NCI-H82 treated with DMSO at 0.1 percent for 48 hours (cell line): ENCODE measurements at regions not wholly inside any gene's neighbourhood (a gene's known extent, or its start where the extent isn't known, plus 50 kb on each side); places are given as distances from the start of the nearest gene placed in this dataset.
"Not testable (repeated sequence)": the region's sequence is repeated elsewhere in the genome, so short reads cannot be mapped to it uniquely, and the experiment has no call there.

Experiments used
- DNase-seq: peaks from one replicate; lab custom pipeline; 2025; ENCODE audit not compliant: unreplicated experiment; lab: John Stamatoyannopoulos, UW

DNA sequence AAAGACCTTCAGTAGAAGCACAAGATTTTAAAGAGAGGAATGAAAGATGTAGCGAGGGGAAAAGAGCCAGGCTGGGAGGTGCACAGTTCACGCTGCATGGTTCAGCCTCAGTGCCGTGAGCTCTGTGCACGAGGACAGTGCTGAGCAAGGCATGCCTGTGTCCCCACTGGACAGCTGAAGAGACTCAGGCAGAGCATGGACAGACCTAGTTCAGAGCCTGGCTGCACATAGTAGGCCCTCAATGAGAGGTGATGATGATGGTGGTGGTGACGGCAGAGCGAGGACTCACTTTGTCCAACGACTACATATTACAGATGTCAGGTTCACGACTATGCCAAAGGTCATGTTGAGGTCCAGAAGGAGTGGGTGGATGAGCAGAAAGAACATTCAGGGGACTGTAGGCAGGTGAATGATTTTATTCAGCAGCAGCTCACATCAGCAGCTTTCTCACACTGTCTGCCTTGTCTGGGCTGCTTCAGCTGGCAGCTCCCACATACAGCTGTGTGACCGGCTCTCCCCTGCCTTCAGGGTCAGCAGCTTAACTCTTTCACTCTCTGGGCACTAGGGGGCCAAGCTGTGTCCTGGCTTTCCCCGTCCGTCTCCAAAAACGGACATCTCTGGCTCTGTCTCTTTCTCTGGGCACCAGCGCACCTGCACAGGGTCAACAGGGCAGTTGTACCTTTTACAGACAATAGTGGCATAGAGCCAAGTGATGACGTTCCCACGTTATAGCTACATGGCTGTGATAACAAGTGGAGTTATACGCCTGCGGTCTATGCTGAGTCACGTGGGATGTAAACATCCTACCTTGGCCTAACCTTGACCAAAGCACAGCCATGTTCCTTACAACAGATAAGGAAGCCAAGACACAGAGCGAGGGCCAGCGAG is 83.4 kb upstream of the KCNK12 start:
- no peak for DNase-seq

DNA sequence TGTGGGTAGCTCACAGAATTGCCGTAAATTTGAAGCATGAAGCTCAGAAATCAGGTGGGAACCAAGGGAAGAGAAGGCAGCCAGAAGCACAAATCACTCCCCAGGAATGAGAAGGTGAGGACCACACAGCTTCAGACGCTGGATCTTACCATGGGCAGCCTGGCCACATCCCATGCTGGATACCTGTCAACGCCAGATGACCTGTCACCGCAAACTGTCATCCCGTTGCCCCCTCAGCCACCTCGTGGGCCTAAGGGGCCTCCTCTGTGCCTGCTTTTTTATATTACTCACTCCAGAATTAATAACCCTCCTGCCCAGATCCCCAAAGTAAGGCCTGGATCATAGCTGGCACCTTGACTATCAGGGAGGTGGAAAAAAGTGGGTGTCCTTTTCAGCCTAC is 82.3 kb upstream of the KCNK12 start:
- no peak for DNase-seq

DNA sequence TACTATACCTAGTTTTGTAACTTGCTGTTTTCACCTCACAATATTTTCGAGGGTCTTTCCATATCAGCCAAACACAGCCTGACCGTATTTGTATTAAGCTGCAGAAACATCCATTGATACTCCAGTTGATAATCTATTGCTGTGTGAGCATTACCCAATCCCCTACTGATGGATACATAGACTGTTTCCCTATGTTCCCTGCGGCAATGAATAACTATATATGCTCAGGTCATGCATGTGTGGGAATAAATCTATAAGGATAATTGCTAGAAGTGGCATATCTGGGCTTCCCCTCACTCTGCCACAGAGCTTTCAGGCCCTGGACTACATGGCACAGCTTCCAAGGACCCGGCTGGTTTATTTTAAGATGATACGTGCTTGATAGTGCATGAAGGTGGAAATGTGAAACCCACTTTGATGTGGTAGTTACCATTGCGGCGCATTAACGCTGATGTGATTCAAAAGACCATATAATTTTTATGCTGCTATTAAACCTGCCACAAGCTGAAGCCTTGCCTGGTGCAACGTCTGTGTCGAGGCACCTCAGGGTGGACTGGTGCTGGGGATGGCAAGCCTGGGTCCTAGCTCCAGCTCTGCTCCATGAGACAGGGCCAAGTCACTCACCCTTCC is 81.4 kb upstream of the KCNK12 start:
- DNase-seq, result no peak

GRCh38 chr2:47651296-47651695 is 80.5 kb upstream of the KCNK12 start:
- no peak for DNase-seq

- no peak for DNase-seq
These were observed 79.3 kb upstream of the KCNK12 start for GRCh38 chr2:47650001-47650535.

- DNase-seq, result no peak
These were observed 74.5 kb upstream of the KCNK12 start for GRCh38 chr2:47645246-47645645.

DNA sequence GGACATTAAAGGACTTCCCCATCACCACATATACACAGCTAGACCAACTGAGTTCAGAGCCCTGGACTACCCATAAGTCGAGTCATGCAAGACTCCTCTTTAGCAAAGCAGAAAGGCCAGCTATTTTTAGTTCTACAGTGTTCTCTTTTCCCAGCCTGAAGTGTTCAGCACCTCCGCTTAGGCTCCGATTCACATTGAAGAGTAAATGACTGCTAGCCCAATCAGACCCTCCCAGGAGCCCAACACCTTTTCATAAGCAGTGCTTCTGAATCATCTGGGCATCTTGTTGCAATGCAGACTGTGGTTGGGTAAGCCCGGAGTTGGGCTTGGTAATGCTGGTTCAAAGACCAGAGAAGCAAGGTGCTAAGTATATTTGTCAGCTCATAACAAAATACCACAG is 73.6 kb upstream of the KCNK12 start:
- DNase-seq, result no peak

GRCh38 chr2:47641366-47641765 is 70.6 kb upstream of the KCNK12 start:
- DNase-seq, result no peak

GRCh38 chr2:47640356-47640755 is 69.6 kb upstream of the KCNK12 start:
- DNase-seq, result no peak

DNA sequence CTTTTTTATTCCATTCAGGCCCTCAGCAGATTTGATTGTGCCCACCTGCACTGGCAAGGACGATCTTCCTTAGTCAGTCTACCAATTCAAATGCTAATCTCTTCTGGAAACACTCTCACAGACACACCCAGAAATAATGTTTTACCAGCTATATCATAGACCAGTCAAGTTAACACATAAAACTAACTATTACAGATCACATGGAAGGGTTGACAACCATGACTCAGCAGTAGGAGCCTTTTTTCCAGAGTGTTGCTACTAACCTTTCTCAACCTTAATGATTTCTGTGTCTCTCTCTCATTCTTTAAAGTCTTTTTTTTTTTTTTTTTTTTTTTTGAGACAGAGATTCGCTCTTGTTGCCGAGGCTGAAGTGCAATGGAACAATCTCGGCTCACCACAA is 68.7 kb upstream of the KCNK12 start:
- no peak for DNase-seq

DNA sequence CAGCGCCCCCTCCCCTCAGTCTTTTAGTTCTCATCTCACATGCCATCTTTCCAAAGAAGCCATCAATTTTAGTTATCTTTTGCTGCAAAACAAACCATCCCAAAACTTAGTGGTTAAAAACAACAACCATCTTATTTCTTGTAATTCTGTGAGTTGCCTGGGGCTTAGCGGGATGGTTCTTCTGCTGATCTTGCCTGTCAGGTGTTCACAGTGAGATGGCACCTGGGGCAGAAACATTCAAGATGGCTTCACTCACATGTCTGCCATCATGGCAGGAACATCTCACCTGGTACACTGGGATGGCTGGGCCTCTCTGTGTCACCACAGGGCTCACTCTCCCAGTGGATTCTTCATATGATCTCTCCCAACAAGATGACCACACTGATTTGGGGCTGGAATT is 67.6 kb upstream of the KCNK12 start:
- DNase-seq, result no peak

GRCh38 chr2:47636596-47637264 is 65.9 kb upstream of the KCNK12 start:
- no peak for DNase-seq

DNA sequence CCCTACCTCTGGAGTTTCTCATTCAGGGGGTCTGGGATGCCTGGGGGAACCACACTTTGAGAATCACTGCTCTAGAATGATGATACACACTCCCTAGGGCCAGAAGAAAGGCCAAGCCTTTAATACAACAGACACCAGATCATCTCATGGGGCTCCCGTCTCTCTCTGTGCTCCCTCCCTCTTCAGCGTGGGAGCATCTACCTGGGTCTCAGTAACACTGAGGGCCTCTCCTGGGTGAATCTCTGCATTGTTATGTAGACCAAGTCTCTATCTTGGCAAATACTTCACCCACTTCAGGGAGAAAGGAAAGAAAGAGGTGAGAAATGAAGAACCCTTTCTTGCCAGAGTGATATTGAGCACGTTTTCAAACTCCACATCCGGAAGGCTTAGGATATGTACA is 65.4 kb upstream of the KCNK12 start:
- no peak for DNase-seq

- DNase-seq, result no peak
These were observed 62.0 kb upstream of the KCNK12 start for GRCh38 chr2:47632754-47633153.

GRCh38 chr2:47631792-47632398 is 61.1 kb upstream of the KCNK12 start:
- DNase-seq, result no peak

- no peak for DNase-seq
These were observed 60.5 kb upstream of the KCNK12 start for GRCh38 chr2:47631306-47631705.

DNA sequence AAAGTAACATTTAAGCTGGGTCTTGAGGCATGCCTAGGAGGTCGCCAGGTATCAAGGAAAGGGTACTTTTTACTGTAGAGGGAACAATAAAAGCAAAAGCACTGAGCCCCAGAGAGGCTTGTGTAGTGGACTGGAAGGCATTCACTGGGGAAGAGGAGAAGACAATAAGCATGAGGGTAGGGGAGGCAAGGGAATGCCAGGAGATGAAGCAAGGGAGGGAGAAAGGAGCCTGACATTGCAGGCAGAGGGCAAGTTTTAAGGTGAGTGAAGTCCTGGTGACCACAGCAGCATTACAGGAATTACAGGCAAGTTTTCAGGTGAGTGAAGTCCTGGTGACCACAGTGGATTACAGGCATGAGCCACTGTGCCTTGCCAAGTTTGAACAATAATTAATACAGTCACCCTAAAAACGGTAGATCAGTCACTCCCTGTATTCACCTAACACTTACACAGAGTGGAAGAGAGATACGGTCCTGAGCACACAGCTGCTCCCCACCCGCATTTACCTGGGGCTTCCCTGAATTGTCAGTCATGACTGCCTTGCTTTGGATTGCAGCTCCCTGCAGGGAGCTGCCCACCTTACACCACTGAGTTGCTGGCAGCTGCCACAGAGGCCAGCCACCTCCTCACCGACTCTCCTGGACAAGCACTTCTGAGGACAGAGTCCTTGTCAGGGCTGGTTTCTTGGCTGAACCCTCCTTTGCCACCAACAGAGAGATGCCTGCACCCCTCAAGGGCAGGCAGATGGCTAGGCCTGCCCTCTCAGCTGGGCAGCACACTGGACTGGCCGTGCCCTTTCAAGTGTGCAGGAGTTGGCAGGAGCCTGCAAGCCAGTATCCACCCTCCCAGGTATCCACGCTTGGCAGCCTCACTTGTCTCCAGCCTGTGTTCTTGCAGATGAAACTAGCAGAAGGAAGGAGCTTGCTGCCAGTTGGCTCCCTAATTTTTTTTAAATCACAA is 59.0 kb upstream of the KCNK12 start:
- no peak for DNase-seq

DNA sequence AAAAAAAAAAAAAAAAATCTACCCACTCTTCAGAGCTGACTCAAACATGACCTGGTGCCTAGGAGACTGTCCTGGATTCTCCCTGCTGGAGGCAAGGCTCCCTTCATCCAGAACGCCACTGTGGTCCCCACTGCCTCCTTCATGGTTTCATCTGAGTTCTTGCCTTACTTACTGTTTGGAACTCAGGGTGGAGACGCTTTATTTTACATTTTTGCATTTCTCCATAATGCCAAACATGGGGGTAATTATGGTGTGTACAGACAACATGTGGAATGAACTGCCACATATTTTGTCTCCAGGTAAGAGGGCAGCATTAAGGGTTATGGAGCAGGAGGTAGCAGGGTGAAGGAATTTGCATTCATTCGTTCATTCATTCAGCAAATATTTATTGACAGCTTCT is 58.1 kb upstream of the KCNK12 start:
- no peak for DNase-seq

- DNase-seq, result no peak
These were observed 55.9 kb upstream of the KCNK12 start for GRCh38 chr2:47626664-47627063.

- DNase-seq, result not testable (repeated sequence)
These were observed 52.4 kb upstream of the KCNK12 start for GRCh38 chr2:47623140-47623539.
